Sigmoid colon (tissue), 6 donors: ENCODE measurements at regions not wholly inside any gene's neighbourhood (a gene's known extent, or its start where the extent isn't known, plus 50 kb on each side); places are given as distances from the start of the nearest gene placed in this dataset.

Experiments used
- DNase-seq: peaks from one replicate; pipeline ENCODE4 v3.0.0-alpha.2; 2019
- H3K27ac ChIP-seq, 4 donors: fragments of 200-600 bp; sonication (generic); one replicate each; pipeline ENCODE4 v1.5.1; 2016 to 2019; ENCODE audit warnings: mild to moderate bottlenecking in 1 of 4
- H3K27me3 ChIP-seq, 3 donors: fragments of 200-600 bp; sonication (generic); one replicate each; pipeline ENCODE4 v1.5.1; 2019; ENCODE audit warnings: mild to moderate bottlenecking in 1 of 3
- H3K36me3 ChIP-seq, 4 donors: fragments of 200-600 bp; sonication (generic); one replicate each; pipeline ENCODE4 v1.5.1; 2016 to 2019
- H3K4me1 ChIP-seq, 4 donors: fragments of 200-600 bp; sonication (generic); one replicate each; pipeline ENCODE4 v1.5.1; 2017 to 2019
- H3K4me3 ChIP-seq, 4 donors: fragments of 200-600 bp; sonication (generic); one replicate each; pipeline ENCODE4 v1.5.1; 2017 to 2019; ENCODE audit warnings: mild to moderate bottlenecking in 2 of 4, moderate library complexity in 1 of 4
- H3K9me3 ChIP-seq, 4 donors: fragments of 200-600 bp in 3 of 4; sonication (generic) in 3 of 4; one replicate each; pipeline versions ENCODE4 v1.5.1 to v1.6.1; 2013 to 2019
- EP300 ChIP-seq, 4 donors: sonication (generic); formaldehyde crosslinking; IDR thresholded peaks; one replicate each; pipeline ENCODE4 v1.6.1; 2017; ENCODE audit warnings: antibody characterized with exemption in 4 of 4
- POLR2A ChIP-seq, 2 donors: fragments of 450-650 bp; IDR thresholded peaks; one replicate each; pipeline ENCODE4 v1.6.1; 2016; ENCODE audit warnings: antibody characterized with exemption in 2 of 2, mild to moderate bottlenecking in 2 of 2, moderate library complexity in 2 of 2
- POLR2AphosphoS5 ChIP-seq, 4 donors: sonication (generic); formaldehyde crosslinking; IDR thresholded peaks; one replicate each; pipeline ENCODE4 v1.6.1; 2017; ENCODE audit warnings: antibody characterized with exemption in 4 of 4
- WGBS, 2 donors: extraction: QIAGEN DNeasy Blood & Tissue Kit; methylation state at CpG; one replicate each; pipeline ENCODE4 v1.1.7; 2013; 5-methylcytosine and 5-hydroxymethylcytosine counted together
- intact Hi-C: fragments of 100-400 bp; cut with DNase I; formaldehyde crosslinking; loops from one replicate; pipeline ENCODE4 v1.15.1; 2023
- TF ChIP-seq, protein P1 (sequence below), 4 experiments: fragments of 450-650 bp in 3 of 4; fragments of 200-600 bp in 1 of 4; IDR thresholded peaks; one replicate each; pipeline ENCODE4 v1.5.1; 2016 to 2019; ENCODE audit warnings: antibody characterized with exemption in 4 of 4, mild to moderate bottlenecking in 3 of 4, moderate library complexity in 2 of 4
- donor health status: healthy with polysubstance abuse.
- donor health status: healthy.

GRCh38 chr1:103953386-103953785 lies 203.7 kb downstream of the AMY1C start:
- no peaks in the 10 kb centered on the region for H3K4me1 ChIP-seq
- 55 to 82% methylated on average over 4 of the region's 4 CpGs for WGBS, 2 donors
- intact Hi-C loops: no loop called here
- H3K9me3 ChIP-seq: no peaks in the 10 kb centered on the region
- TF ChIP-seq POLR2AphosphoS5 (IDR thresholded peaks at IDR 0.05) (no peak), POLR2A (IDR thresholded peaks at IDR 0.05) (no peak), EP300 (IDR thresholded peaks at IDR 0.05) (no peak)
- TF ChIP-seq, protein P1, sequence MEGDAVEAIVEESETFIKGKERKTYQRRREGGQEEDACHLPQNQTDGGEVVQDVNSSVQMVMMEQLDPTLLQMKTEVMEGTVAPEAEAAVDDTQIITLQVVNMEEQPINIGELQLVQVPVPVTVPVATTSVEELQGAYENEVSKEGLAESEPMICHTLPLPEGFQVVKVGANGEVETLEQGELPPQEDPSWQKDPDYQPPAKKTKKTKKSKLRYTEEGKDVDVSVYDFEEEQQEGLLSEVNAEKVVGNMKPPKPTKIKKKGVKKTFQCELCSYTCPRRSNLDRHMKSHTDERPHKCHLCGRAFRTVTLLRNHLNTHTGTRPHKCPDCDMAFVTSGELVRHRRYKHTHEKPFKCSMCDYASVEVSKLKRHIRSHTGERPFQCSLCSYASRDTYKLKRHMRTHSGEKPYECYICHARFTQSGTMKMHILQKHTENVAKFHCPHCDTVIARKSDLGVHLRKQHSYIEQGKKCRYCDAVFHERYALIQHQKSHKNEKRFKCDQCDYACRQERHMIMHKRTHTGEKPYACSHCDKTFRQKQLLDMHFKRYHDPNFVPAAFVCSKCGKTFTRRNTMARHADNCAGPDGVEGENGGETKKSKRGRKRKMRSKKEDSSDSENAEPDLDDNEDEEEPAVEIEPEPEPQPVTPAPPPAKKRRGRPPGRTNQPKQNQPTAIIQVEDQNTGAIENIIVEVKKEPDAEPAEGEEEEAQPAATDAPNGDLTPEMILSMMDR (IDR thresholded peaks at IDR 0.05): no peak
- H3K27ac ChIP-seq: no peak overlapping the region
- H3K36me3 ChIP-seq: no peaks in the 10 kb centered on the region
- no peak overlapping the region for H3K4me3 ChIP-seq
- H3K27me3 ChIP-seq: no peaks in the 10 kb centered on the region
- no peak for DNase-seq

DNA sequence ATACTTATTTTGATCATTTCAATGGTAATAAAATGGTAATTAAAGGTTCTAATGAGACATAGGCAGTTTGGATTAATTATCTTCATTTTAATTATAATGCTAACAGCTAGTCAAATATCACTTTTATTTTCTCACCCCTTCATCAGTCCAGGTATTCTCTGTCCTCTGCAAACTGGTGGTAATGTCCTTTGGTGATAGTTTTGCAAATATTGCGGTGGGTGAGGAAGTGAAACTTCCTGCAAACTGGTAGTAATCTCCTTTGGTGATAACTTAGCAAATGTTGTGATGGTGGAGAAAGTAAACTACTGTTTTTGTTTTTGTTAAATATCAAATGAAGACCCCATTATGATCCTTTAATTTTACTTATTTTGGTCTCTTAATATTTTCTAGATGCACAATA lies 209.0 kb downstream of the AMY1C start:
- Histone ChIP-seq H3K27ac (no peak overlapping the region), H3K9me3 (peaks cover 0 to 8% (median 0%) of the 10 kb centered on the region in 4 donors), H3K27me3 (no peaks in the 10 kb centered on the region), H3K36me3 (no peaks in the 10 kb centered on the region), H3K4me1 (no peaks in the 10 kb centered on the region), H3K4me3 (no peak overlapping the region)
- WGBS, 2 donors: 37 to 82% methylated on average over 1 of the region's 1 CpG
- no peak for DNase-seq
- no peak for TF ChIP-seq EP300 (IDR thresholded peaks at IDR 0.05)
- TF ChIP-seq, protein P1 (IDR thresholded peaks at IDR 0.05): no peak
- no peak for TF ChIP-seq POLR2AphosphoS5 (IDR thresholded peaks at IDR 0.05)
- no peak for TF ChIP-seq POLR2A (IDR thresholded peaks at IDR 0.05)
- intact Hi-C loops: no loop called here

GRCh38 chr1:103959565-103959964 lies 209.9 kb downstream of the AMY1C start:
- intact Hi-C loops: no loop called here
- no peak for DNase-seq
- H3K4me3 ChIP-seq: no peak overlapping the region
- H3K27ac ChIP-seq: no peak overlapping the region
- TF ChIP-seq POLR2AphosphoS5 (IDR thresholded peaks at IDR 0.05) (no peak), POLR2A (IDR thresholded peaks at IDR 0.05) (no peak), EP300 (IDR thresholded peaks at IDR 0.05) (no peak)
- TF ChIP-seq, protein P1 (IDR thresholded peaks at IDR 0.05): no peak
- H3K36me3 ChIP-seq: no peaks in the 10 kb centered on the region
- 69 to 82% methylated on average over 4 of the region's 4 CpGs for WGBS, 2 donors
- no peaks in the 10 kb centered on the region for H3K4me1 ChIP-seq
- peaks cover 0 to 8% (median 0%) of the 10 kb centered on the region in 4 donors for H3K9me3 ChIP-seq
- H3K27me3 ChIP-seq: no peaks in the 10 kb centered on the region

GRCh38 chr1:103960045-103960444 lies 210.3 kb downstream of the AMY1C start:
- no peaks in the 10 kb centered on the region for H3K4me1 ChIP-seq
- TF ChIP-seq, protein P1 (IDR thresholded peaks at IDR 0.05): no peak
- TF ChIP-seq POLR2A (IDR thresholded peaks at IDR 0.05) (no peak), POLR2AphosphoS5 (IDR thresholded peaks at IDR 0.05) (no peak), EP300 (IDR thresholded peaks at IDR 0.05) (no peak)
- WGBS, 2 donors: 77 to 86% methylated on average over 3 of the region's 3 CpGs
- H3K27ac ChIP-seq: no peak overlapping the region
- intact Hi-C loops: no loop called here
- no peaks in the 10 kb centered on the region for H3K36me3 ChIP-seq
- H3K4me3 ChIP-seq: no peak overlapping the region
- DNase-seq: no peak
- no peaks in the 10 kb centered on the region for H3K27me3 ChIP-seq
- H3K9me3 ChIP-seq: peaks cover 0 to 8% (median 0%) of the 10 kb centered on the region in 4 donors

GRCh38 chr1:103960710-103961109 lies 211.0 kb downstream of the AMY1C start:
- intact Hi-C loops: no loop called here
- no peak overlapping the region for H3K4me3 ChIP-seq
- no peak for DNase-seq
- H3K9me3 ChIP-seq: peaks cover 0 to 8% (median 0%) of the 10 kb centered on the region in 4 donors
- H3K4me1 ChIP-seq: no peaks in the 10 kb centered on the region
- no peak overlapping the region for H3K27ac ChIP-seq
- no peaks in the 10 kb centered on the region for H3K27me3 ChIP-seq
- WGBS, 2 donors: 75 to 83% methylated on average over 6 of the region's 6 CpGs
- TF ChIP-seq POLR2AphosphoS5 (IDR thresholded peaks at IDR 0.05) (no peak), POLR2A (IDR thresholded peaks at IDR 0.05) (no peak), EP300 (IDR thresholded peaks at IDR 0.05) (no peak)
- TF ChIP-seq, protein P1 (IDR thresholded peaks at IDR 0.05): no peak
- no peaks in the 10 kb centered on the region for H3K36me3 ChIP-seq
